ENCODE measurements at regions not wholly inside any gene's neighbourhood (a gene's known extent, or its start where the extent isn't known, plus 50 kb on each side); places are given as distances from the start of the nearest gene placed in this dataset.

DNA sequence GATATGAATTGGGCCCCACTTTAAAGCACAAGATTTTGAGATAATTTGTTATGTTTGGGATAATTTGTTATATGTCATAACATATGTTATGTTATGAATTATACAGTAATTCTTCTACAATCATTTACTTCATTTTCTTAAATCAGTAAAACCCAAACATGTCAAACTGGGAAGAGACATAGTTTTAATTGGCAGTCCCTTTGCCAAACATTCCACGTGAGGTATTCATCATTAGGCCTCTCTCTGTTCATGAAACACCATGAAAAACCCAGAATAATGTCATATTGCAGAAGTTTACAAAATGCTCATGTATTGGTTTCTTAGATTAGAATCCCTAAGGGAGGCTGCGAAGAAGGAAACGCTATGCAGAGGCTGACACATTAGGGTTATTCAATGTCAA, 89.4 kb upstream of the PDE10A start:
- in situ Hi-C loops (cut with HindIII; ENCODE audit: extremely low pct_ligation_motif_present, low pct_unique_long_range_greater_than_20kb) (no loop called here), intact Hi-C loops (cut with micrococcal nuclease; ENCODE audit: unreplicated experiment) (no loop called here)
- DNase-seq (ENCODE audit: low spot score) (no peak), FAIRE-seq (no peak), ATAC-seq (no peak)
- BruUV-seq (replicated peaks) = no TSS peak
- Histone ChIP-seq H3K4me1 (ENCODE audit: insufficient read depth, low read length) (no peaks in the 10 kb centered on the region), H3K4me3 (replicated peaks in 1 of 3; ENCODE audit: insufficient read depth in 1 of 3, low read depth in 2 of 3, low read length in 3 of 3) (no peak overlapping the region), H3K9ac (ENCODE audit: insufficient read depth, low read depth, low read length) (no peak overlapping the region), H3K36me3 (replicated peaks in 1 of 2; ENCODE audit: control insufficient read depth in 1 of 2, insufficient read depth in 2 of 2, low read length in 2 of 2) (no peaks in the 10 kb centered on the region), H4K20me1 (ENCODE audit: insufficient read depth, low read length) (no peaks in the 10 kb centered on the region), H3K27ac (ENCODE audit: extremely low read length, insufficient read depth, low read length) (no peak overlapping the region), H3K79me2 (ENCODE audit: insufficient read depth, low read length) (no peaks in the 10 kb centered on the region), H3K4me2 (ENCODE audit: low read depth, low read length) (no peak overlapping the region), H3K9me3 (ENCODE audit: low read length) (peaks cover 4% of the 10 kb centered on the region), H2AFZ (ENCODE audit: low read length) (no peak overlapping the region), H3K27me3 (ENCODE audit: control insufficient read depth in 1 of 2, insufficient read depth in 2 of 2, low read length in 2 of 2) (peaks cover 0 to 6% of the 10 kb centered on the region in 2 experiments; a peak in 2 of 5 replicates)
- POLR2A ChIA-PET = no interaction called here
- CTCF ChIA-PET (ENCODE audit: low intra/inter-chr PET ratio, low total read pairs) = no interaction called here
- TF ChIP-seq SNAPC2 (CRISPR knock-in tag; IDR thresholded peaks at IDR 0.05) (no peak), SMAD9 (CRISPR knock-in tag; IDR thresholded peaks at IDR 0.05) (no peak), ZFP36 (IDR thresholded peaks at IDR 0.05; ENCODE audit: borderline replicate concordance, low read depth, low read length, partially characterized antibody) (no peak)
- 70% methylated on average over 3 of the region's 3 CpGs for whole genome bisulfite sequencing (ENCODE audit: low lambda C conversion rate)

DNA sequence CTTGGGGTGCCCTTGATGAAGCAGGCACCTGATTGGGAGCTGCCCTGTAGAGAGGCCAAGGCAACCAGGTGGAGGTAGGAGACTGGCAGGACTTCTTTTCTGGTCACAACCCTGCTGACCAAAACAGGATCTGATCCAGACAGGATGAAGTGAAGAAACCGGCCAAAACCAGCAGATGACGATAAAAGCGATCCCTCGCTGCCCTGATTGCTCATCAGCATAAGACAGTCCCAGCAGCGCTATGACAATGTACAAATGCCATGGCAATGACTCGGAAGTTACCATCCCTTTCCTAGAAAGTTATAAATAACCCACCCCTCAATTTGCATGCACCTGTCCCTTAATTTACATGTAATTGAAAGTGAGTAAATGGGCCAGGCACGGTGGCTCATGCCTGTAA, 88.4 kb upstream of the PDE10A start:
- in situ Hi-C loops (cut with HindIII; ENCODE audit: extremely low pct_ligation_motif_present, low pct_unique_long_range_greater_than_20kb) = no loop called here
- Histone ChIP-seq H3K9me3 (ENCODE audit: low read length) (peaks cover 4% of the 10 kb centered on the region), H3K4me3 (replicated peaks in 1 of 3; ENCODE audit: insufficient read depth in 1 of 3, low read depth in 2 of 3, low read length in 3 of 3) (no peak overlapping the region), H3K4me1 (ENCODE audit: insufficient read depth, low read length) (no peaks in the 10 kb centered on the region), H3K9ac (ENCODE audit: insufficient read depth, low read depth, low read length) (no peak overlapping the region), H2AFZ (ENCODE audit: low read length) (no peak overlapping the region), H3K27ac (ENCODE audit: extremely low read length, insufficient read depth, low read length) (no peak overlapping the region), H3K79me2 (ENCODE audit: insufficient read depth, low read length) (no peaks in the 10 kb centered on the region), H3K27me3 (ENCODE audit: control insufficient read depth in 1 of 2, insufficient read depth in 2 of 2, low read length in 2 of 2) (peaks cover 0 to 9% of the 10 kb centered on the region in 2 experiments; a peak in 2 of 5 replicates), H4K20me1 (ENCODE audit: insufficient read depth, low read length) (no peaks in the 10 kb centered on the region), H3K4me2 (ENCODE audit: low read depth, low read length) (no peak overlapping the region), H3K36me3 (replicated peaks in 1 of 2; ENCODE audit: control insufficient read depth in 1 of 2, insufficient read depth in 2 of 2, low read length in 2 of 2) (no peaks in the 10 kb centered on the region)
- ChIA-PET CTCF (ENCODE audit: low intra/inter-chr PET ratio, low total read pairs) (no interaction called here), POLR2A (no interaction called here)
- ATAC-seq = no peak
- no peak for DNase-seq (ENCODE audit: low spot score)
- WGBS (ENCODE audit: low lambda C conversion rate) = 11% methylated on average over 7 of the region's 7 CpGs
- intact Hi-C loops (cut with micrococcal nuclease; ENCODE audit: unreplicated experiment) = no loop called here
- FAIRE-seq = no peak
- no TSS peak for BruUV-seq (replicated peaks)
- no peak for TF ChIP-seq ZFAT (CRISPR knock-in tag; conservative IDR thresholded peaks at IDR 0.05)
- no peak for TF ChIP-seq PCBP1 (IDR thresholded peaks at IDR 0.05; ENCODE audit: borderline replicate concordance, low read depth, low read length)
- TF ChIP-seq CBX1 (IDR thresholded peaks at IDR 0.05; ENCODE audit: low read depth) = no peak
- no peak for TF ChIP-seq SMARCE1 (IDR thresholded peaks at IDR 0.05; ENCODE audit: borderline replicate concordance)
- TF ChIP-seq MED13 (CRISPR knock-in tag; IDR thresholded peaks at IDR 0.05) = no peak
- no peak for TF ChIP-seq DRAP1 (CRISPR knock-in tag; IDR thresholded peaks at IDR 0.05)
- TF ChIP-seq RAD21 (CRISPR knock-in tag; IDR thresholded peaks at IDR 0.05) = no peak
- TF ChIP-seq FOXK1 (CRISPR knock-in tag; IDR thresholded peaks at IDR 0.05; ENCODE audit: borderline replicate concordance, low read depth) = no peak
- no peak for TF ChIP-seq ZNF121 (CRISPR knock-in tag; IDR thresholded peaks at IDR 0.05)
- no peak for TF ChIP-seq ZBTB1 (CRISPR knock-in tag; IDR thresholded peaks at IDR 0.05; ENCODE audit: borderline replicate concordance)
- TF ChIP-seq ZNF331 (CRISPR knock-in tag; IDR thresholded peaks at IDR 0.05) = no peak
- TF ChIP-seq ZNF784 (CRISPR knock-in tag; IDR thresholded peaks at IDR 0.05; ENCODE audit: borderline replicate concordance) = no peak
- TF ChIP-seq, protein P1, sequence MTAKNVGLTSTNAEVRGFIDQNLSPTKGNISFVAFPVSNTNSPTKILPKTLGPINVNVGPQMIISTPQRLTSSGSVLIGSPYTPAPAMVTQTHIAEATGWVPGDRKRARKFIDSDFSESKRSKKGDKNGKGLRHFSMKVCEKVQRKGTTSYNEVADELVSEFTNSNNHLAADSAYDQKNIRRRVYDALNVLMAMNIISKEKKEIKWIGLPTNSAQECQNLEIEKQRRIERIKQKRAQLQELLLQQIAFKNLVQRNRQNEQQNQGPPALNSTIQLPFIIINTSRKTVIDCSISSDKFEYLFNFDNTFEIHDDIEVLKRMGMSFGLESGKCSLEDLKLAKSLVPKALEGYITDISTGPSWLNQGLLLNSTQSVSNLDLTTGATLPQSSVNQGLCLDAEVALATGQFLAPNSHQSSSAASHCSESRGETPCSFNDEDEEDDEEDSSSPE (CRISPR knock-in tag; IDR thresholded peaks at IDR 0.05) = no peak
